HG03469 (cell line): ENCODE measurements at regions not wholly inside any gene's neighbourhood (a gene's known extent, or its start where the extent isn't known, plus 50 kb on each side); places are given as distances from the start of the nearest gene placed in this dataset.

Source experiments
- ATAC-seq: cut with Tn5 transposase; IDR thresholded peaks from one replicate; pipeline ENCODE4 v1.9.1; 2021; ENCODE audit warnings: mild to moderate bottlenecking, moderate library complexity, moderate number of reproducible peaks; ENCODE audit not compliant: unreplicated experiment

DNA sequence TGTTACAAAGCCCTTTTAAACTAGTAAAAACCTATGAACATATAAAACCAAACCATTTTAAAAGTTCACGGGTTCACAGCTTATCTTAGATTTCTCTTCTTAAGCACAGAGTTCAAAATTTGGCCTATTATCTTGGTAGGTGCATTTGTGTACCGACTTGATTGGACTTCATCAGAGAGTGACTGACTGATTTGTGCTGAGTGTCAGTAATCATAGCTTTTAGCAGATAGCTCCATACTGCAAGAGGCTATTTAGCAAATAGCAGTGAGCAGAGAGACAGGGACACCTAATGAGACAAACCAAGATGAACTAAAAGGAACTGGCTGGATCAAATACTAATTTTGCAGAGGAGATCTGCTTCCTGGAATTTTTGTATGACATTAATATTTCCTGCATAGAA lies 274.5 kb downstream of the PRR16 start:
- no peak for ATAC-seq

- no peak for ATAC-seq
Observed at GRCh38 chr5:120740989-120741388, 276.9 kb downstream of the PRR16 start.

DNA sequence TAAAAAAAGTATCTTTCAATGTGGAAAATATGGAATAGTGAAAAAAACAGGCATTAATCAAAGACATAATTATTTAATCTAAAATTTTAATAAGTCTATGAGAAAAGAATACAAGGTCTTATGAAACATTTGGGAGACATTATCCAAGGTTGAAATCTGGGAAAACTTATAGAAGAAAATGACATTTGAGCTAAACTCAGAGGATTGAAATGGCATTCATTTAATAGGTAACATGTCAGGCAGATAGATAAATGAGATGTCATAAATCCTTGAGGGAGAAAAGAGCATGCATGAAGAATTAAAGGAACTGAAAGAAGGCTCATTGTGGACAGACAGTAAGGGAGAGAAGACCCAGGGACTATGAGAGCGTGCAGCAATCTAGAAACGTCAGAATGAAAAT lies 284.4 kb downstream of the PRR16 start:
- no peak for ATAC-seq

GRCh38 chr5:120749737-120750136 lies 285.6 kb downstream of the PRR16 start:
- no peak for ATAC-seq

- ATAC-seq, result no peak
Observed at GRCh38 chr5:120759587-120759986, 295.5 kb downstream of the PRR16 start.

DNA sequence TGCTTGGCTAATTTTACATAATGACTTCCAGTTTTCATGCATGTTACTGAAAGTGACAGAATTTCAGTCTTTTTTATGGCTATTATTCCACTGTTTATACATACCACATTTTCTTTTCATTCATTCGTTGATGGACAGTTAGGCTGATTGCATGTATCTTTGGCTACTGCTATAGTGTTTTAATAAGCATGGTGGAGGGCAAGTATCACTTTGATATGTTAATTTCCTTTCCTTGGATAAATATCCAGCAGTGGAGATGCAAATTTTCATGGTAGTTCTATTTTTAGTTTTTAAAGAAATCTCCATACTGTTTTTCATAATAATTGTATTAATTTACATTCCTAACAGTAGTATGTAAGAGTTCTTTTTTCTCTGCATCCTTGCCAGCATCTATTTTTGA lies 297.9 kb downstream of the PRR16 start:
- ATAC-seq, result no peak

DNA sequence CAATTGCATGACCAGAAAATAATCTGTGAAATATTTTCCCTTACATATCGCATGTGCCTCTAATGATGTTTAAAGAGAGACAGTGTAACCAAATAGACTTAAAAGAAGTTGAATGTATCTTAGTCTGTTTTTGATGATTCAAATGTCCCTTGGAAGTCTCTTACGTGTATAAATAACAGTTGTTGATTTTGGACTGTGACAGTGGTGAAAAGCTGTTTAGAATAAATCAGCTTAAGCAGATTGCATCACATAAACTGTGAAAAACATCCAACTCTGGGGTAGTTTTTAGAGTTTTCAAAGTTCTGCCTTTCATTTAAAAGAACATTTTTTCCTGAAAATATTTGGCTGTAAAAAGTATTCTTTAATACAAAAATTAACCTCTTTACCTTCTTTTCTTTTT lies 301.1 kb downstream of the PRR16 start:
- ATAC-seq, result no peak

DNA sequence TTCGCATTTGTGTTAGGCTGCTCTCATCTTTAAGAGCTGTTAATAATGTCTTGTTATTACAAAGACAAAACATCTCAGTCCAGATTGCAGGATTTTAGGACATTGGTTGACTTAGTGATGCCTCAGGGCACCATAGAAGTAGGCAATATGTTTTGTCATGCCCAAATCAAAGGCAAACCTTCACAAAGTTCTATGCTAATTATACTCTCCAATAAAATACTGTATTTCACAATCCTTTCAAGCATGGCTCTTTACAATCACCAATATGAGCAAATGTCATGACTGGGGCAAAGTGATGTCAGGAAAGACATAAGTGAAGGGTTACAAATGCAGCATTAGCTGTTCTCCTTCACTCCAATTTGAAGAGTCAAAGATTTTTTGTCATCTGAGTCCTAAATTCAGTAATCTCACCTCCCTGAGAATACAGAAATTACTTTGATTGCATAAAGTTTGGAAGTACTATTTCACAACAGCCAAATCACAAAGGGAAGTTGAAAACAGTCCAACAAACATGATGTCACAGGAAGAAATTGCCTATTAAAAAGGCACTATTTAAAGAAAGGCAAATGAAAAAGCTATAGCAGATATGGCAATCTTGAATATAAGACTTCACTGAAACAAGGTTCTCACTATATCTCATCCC lies 303.2 kb downstream of the PRR16 start:
- ATAC-seq, result no peak

DNA sequence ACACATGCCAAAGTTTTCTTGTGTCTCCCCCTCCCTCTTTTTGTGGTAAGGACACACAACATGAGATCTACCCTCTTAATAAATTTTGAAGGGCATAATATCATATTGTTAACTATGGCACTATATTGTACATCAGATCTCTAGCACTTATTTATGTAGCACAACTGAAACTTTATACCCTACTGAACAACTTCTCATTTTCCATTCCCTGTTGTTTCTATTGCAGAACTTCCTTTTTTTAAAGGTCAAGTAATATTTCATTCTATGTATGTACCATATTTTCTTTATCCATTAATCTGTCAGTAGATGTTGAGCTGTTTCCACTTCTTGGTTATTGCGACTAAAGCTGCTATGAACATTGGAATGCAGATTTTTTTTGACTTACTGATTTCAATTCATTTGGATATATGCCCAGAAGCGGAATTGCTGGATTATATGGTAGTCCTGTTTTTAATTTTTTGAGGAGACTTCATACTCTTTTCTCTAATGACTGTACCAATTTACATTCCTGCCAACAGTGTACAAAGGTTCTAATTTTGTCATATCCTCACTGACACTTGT lies 305.3 kb downstream of the PRR16 start:
- no peak for ATAC-seq

DNA sequence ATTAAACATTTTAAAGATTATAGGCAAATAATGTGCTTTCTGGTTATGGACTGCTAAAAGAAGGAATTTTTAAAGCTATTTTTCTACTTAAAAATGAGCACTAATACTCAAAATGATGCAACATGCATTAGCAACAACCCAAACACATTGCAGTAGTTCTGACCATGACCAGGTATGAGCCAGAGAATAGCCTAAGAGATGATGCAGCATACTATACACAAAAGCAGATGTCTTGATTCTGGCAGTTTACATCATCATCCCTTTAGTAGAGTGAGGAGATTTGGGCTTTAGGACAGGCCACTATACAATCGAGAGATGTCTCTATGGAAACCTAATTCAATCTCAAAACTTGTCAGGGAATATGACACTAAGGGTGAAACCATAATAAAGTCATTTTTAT lies 307.1 kb downstream of the PRR16 start:
- ATAC-seq, result no peak

DNA sequence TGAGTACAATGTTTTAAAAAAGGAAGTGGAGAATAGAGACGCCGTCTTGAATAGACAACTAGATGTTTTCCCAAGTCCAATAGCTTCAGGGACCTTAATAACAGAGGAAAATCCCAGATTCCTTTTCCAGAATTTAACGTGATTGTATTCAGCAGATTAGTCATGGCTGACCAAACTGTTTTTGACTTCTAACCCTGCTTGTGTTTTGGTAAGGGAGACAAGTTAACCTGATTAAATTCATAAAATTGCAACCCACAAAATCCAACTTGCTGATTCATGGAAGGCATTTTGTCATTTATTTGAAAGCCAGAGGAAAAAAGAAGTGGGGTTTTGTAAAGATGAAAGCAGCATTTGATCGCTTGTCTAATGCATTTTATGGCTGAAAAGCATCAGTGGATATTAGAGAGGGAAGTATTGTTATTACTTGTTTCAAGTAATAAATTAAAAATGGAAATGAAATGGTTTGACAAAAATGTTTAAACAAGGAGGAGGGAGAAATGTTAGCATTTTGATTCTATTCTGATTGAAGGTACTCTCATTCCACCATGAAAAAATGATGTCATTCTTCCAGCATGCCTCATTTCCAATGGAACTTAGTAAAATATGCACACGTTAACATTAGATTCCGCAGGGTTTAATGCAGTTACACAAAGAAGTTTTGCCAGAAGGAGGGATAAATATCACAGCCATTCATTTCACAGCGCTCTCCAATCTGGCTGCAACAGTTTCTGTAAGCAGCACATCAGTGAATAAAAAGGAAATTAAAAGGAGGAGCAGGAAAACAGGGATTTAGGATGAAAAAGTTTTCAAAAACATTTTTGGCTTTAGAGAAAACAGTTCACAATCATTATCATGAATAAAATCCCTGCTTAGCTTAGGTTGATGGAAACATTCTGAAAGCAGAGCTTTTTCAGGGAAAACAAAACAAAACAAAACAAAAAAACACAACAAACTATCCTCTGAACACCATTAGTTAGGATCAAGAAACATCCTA lies 314.7 kb downstream of the PRR16 start:
- ATAC-seq, result no peak

GRCh38 chr5:120779674-120780073 lies 315.6 kb downstream of the PRR16 start:
- ATAC-seq, result no peak

DNA sequence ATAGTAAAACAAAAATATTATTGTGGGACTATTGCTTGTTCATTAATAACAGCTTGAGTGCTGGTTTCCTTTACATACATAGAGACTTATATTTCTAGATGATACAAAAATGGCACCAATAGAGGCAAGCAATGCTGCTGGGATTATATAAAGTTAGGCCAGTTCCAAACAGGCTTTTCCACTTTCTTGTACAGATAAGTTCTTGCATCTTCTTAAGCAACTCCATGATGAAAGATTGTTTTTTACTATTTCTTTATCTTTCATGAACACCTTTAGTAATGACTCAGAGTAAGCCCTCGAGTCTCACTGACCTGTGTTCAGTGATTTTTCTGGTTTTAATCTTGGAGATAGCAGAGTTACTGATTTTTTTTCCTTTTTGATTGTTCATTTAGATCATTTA lies 324.4 kb downstream of the PRR16 start:
- ATAC-seq, result no peak

- no peak for ATAC-seq
Observed at GRCh38 chr5:120789918-120790317, 325.8 kb downstream of the PRR16 start.

DNA sequence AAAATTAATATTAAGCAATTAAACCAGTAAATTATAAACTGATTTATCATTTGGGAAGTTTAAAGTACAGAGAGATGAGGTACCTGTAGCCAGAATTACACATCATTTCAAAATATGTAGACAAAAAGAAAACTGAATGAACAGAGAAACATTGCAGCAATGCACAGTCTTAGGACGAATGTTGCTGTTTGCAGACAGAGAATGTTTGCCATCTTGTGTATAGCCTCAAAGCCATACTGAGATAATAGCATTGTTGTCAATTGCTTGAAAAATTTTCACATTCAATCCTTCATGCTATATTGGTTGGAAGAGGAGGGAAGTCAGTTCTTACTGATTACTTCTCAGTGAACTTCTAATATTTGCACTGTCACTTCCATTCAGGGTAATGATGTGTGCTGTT lies 326.2 kb downstream of the PRR16 start:
- ATAC-seq, result no peak

DNA sequence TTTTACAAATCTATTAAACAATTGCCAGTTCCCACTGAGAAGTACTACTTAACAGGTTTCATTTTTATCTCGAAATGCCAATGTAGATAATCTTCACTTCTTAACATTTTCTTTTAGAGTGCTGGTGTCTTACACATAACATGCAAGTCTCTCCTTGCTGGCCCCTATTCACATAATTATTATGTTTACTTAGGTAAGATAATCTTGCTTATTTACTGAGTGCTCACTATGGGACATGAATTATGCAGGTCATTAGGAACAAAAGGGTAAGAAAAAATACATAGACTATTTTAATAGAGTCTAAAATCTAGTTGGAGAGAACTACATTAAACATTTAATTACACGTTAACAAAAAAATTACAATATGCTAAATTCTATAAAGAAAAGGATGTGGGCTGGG lies 328.4 kb downstream of the PRR16 start:
- ATAC-seq, result no peak

GRCh38 chr5:120794121-120794520 lies 330.0 kb downstream of the PRR16 start:
- no peak for ATAC-seq

DNA sequence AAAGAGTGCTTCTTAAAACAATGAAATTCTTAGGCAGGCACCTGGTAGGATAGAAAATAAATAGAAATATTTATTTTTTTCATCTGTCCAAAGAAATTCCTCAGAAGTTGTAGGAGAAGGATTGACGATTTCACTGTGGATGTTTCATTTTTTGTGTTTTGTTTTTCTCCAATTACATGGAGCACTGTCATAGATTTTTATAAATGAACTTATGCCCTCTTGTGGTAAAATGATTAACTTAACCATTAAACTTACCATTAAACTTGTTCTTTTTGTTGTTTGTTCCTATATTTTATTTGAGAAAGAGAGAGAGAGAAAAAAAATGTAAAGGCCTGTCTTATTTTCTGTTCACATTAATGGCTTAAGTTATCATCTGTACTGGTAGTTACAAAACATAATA lies 339.2 kb downstream of the PRR16 start:
- no peak for ATAC-seq

- no peak for ATAC-seq
Observed at GRCh38 chr5:120805131-120805530, 341.0 kb downstream of the PRR16 start.

DNA sequence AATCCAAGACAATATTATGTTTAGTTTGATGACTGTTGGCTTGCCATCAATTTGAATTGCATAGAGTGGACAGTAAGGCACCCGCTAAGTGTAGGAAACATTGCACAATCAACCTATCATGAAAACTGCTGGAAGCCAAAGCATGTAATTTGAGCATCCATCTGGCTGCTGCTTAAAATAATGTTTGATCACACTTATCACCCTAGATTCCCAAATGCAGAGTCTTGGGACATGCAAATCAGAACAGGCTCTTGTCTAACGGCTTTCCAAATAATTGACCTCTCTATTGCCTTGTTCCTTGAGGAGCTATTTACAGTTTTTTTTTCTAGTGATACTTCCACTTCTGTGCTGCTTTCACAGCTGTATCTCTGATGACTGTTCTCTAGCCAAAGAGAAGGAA lies 342.1 kb downstream of the PRR16 start:
- ATAC-seq, result no peak

DNA sequence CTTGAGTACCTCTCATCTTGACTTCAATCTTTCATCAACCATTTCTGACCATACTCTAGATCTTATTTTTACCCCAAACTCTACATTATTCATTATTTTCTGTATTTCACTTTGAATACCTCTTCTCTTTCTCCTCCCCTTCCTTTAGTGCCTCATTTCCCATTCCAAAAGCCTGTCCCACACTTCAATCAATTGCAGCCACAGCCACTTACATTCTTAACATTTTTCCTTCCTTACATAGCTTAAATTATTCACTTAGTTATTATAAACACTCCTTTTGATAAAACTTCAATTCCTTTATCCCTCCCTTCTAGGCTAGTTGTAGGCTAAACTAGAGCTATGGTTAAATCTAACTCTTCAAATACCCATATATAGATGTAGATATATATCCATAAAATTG lies 344.0 kb downstream of the PRR16 start:
- ATAC-seq, result no peak

DNA sequence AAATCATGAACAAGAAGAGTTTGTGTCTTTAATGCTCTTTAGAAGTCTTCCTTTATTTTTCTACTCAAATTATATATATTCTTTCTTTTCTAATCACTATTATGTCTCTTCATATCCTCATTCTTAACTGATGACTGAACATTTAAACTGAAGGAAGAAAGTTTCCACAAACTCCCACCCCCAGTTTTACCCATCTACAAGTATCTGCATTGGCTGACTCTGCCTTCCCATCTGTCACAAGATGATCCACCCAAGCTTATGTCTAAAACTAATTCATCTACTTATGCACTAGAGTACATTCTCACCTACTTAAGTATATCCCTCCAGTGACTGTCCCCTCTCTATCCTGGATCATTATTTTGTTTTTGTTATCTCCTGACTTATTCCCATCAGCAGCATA lies 344.5 kb downstream of the PRR16 start:
- ATAC-seq, result no peak
